ENCODE measurements at regions not wholly inside any gene's neighbourhood (a gene's known extent, or its start where the extent isn't known, plus 50 kb on each side); places are given as distances from the start of the nearest gene placed in this dataset.

GRCh38 chrX:110852180-110852579 is 56.6 kb upstream of the CHRDL1 start:
- TF ChIP-seq CTCF (IDR thresholded peaks at IDR 0.05) (peak in 2 of 4 experiments; percentile 17 to 19), POLR2A (IDR thresholded peaks at IDR 0.05) (no peak), POLR2AphosphoS5 (IDR thresholded peaks at IDR 0.05) (no peak)

Data from prostate gland (tissue), 2 donors.